Smooth muscle cell (in vitro differentiated cells): ENCODE measurements at regions not wholly inside any gene's neighbourhood (a gene's known extent, or its start where the extent isn't known, plus 50 kb on each side); places are given as distances from the start of the nearest gene placed in this dataset.

Experiments
- DNase-seq: peaks from one replicate; lab custom pipeline; 2025; ENCODE audit not compliant: unreplicated experiment; lab: John Stamatoyannopoulos, UW
- H2AFZ ChIP-seq: fragments of 200-600 bp; sonication (generic); 2 replicates; pipeline ENCODE4 v1.6.0; 2016; ENCODE audit warnings: antibody characterized with exemption, low read depth, mild to moderate bottlenecking
- H3F3A ChIP-seq: fragments of 200-600 bp; sonication (generic); 2 replicates; pipeline ENCODE4 v1.6.0; 2017; ENCODE audit warnings: antibody characterized with exemption, low read depth
- H3K27ac ChIP-seq: fragments of 200-600 bp; sonication (generic); 2 replicates; pipeline ENCODE4 v1.5.1; 2016; ENCODE audit warnings: low read depth, mild to moderate bottlenecking
- H3K27me3 ChIP-seq: fragments of 200-600 bp; sonication (generic); 2 replicates; pipeline ENCODE4 v1.6.1; 2016; ENCODE audit warnings: low read depth, mild to moderate bottlenecking
- H3K36me3 ChIP-seq: fragments of 200-600 bp; sonication (generic); 2 replicates; pipeline ENCODE4 v1.5.1; 2016; ENCODE audit warnings: low read depth
- H3K4me1 ChIP-seq: fragments of 200-600 bp; sonication (generic); 2 replicates; pipeline ENCODE4 v1.5.1; 2016; ENCODE audit warnings: low read depth
- H3K4me2 ChIP-seq: fragments of 200-600 bp; sonication (generic); 2 replicates; pipeline ENCODE4 v1.6.0; 2016; ENCODE audit warnings: mild to moderate bottlenecking
- H3K4me3 ChIP-seq: fragments of 200-600 bp; sonication (generic); 2 replicates; pipeline ENCODE4 v1.5.1; 2016; ENCODE audit warnings: mild to moderate bottlenecking
- H3K79me2 ChIP-seq: fragments of 200-600 bp; sonication (generic); 2 replicates; pipeline ENCODE4 v1.6.0; 2016; ENCODE audit warnings: low read depth, mild to moderate bottlenecking
- H3K9ac ChIP-seq: fragments of 200-600 bp; sonication (generic); 2 replicates; pipeline ENCODE4 v1.6.0; 2016; ENCODE audit warnings: low read depth
- H3K9me3 ChIP-seq: fragments of 200-600 bp; sonication (generic); replicated peaks from 2 replicates; pipeline ENCODE4 v1.5.1; 2016; ENCODE audit warnings: low read depth
- H4K20me1 ChIP-seq: fragments of 200-600 bp; sonication (generic); 2 replicates; pipeline ENCODE4 v1.6.0; 2016; ENCODE audit warnings: low read depth
- CTCF ChIP-seq: fragments of 200-600 bp; sonication (generic); IDR thresholded peaks from 2 replicates; pipeline ENCODE4 v1.5.1; 2017; ENCODE audit warnings: borderline replicate concordance, mild to moderate bottlenecking, antibody characterized with exemption; ENCODE audit not compliant: insufficient read depth, poor library complexity, severe bottlenecking
- WGBS: methylation state at CpG from one replicate; pipeline ENCODE4 v1.1.7; 2016; ENCODE audit warnings: low lambda C conversion rate; 5-methylcytosine and 5-hydroxymethylcytosine counted together

DNA sequence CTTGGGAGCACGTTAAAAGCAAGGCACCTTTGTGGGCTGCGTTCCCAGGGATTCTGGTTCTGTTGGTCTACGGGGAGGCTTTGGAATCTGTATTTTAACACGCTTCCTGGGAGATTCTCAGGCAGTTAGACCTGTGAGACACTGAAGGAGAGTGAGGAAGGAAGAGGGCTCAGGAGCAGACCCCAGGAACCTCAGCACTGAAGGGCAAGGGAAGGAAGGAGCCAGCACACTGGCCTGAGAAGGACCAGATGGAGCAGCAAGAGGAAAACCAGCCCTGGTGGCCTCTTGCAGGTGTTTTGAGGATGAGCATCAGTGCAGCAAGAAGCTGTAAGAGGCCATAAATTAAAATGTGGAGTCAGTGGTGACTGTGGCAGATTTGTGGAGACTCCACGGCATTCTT lies 146.7 kb downstream of the RPLP1 start:
- peaks cover 11% of the 10 kb centered on the region for H3K27me3 ChIP-seq
- TF ChIP-seq CTCF, result no peak

GRCh38 chr15:69600556-69601085 lies 148.0 kb downstream of the RPLP1 start:
- Histone ChIP-seq H3K4me3 (no peak overlapping the region), H3K36me3 (no peaks in the 10 kb centered on the region), H3F3A (no peaks in the 10 kb centered on the region), H3K9ac (no peak overlapping the region), H3K27ac (no peak overlapping the region), H3K4me2 (no peak overlapping the region), H3K79me2 (no peaks in the 10 kb centered on the region), H3K9me3 (no peaks in the 10 kb centered on the region), H3K27me3 (peaks cover 11% of the 10 kb centered on the region), H4K20me1 (no peaks in the 10 kb centered on the region), H2AFZ (no peak overlapping the region), H3K4me1 (no peaks in the 10 kb centered on the region)
- no peak for TF ChIP-seq CTCF
- DNase-seq, result no peak
- WGBS, result 91% methylated on average over 3 of the region's 3 CpGs

More for the DNA sequence above, 146.7 kb downstream of the RPLP1 start:
- Histone ChIP-seq H2AFZ (no peak overlapping the region), H3K4me3 (no peak overlapping the region), H3K9ac (no peak overlapping the region), H3K36me3 (no peaks in the 10 kb centered on the region), H3K27ac (no peak overlapping the region), H3K4me1 (no peaks in the 10 kb centered on the region), H3K9me3 (no peaks in the 10 kb centered on the region), H3K4me2 (no peak overlapping the region), H4K20me1 (no peaks in the 10 kb centered on the region), H3F3A (no peaks in the 10 kb centered on the region), H3K79me2 (no peaks in the 10 kb centered on the region)
- DNase-seq, result no peak
- 84% methylated on average over 5 of the region's 5 CpGs for WGBS

DNA sequence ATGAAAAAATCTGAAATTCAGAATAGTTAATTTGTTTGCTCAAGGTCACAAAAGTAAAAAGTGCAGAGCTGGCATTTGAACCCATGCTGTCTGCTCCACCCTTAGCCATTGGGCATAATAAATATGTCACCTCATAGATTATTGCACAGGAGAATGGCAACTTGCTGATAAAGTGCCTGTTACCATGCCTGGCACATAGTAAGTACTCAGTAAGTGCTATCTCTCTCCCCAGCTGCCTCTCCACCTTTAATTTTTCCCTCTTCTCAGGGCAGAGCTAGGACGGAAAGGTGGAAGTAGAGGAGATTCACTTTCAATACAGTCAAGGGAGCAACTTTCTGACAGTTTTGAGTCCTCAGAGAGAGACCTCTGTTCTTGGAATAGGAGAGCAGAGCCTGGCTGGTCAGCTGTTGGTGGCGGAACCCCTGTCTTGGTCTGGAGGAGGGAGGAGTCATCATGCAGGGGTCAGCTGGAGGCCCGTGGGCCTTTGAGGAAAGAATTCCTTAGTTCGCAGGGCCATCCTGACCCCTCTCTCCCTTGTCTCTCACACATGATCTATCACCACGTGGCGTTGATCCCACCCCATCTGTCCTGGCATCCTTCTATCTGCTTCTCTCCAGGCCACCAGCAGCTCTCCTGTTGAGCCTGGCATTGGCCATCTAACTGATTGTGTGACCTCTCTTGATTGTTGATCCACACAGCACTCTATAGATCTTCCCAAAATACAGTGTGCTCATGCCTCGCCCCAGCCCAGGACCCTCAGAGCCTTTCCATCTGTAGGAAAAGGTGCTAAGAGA lies 149.3 kb downstream of the RPLP1 start:
- no peak overlapping the region for H3K9ac ChIP-seq
- no peaks in the 10 kb centered on the region for H3F3A ChIP-seq
- no peaks in the 10 kb centered on the region for H3K79me2 ChIP-seq
- H3K27me3 ChIP-seq, result peaks cover 11% of the 10 kb centered on the region
- TF ChIP-seq CTCF, result no peak
- WGBS, result 92% methylated on average over 7 of the region's 7 CpGs
- H3K4me2 ChIP-seq, result no peak overlapping the region
- DNase-seq, result no peak
- H3K36me3 ChIP-seq, result no peaks in the 10 kb centered on the region
- no peaks in the 10 kb centered on the region for H3K9me3 ChIP-seq
- no peak overlapping the region for H3K27ac ChIP-seq
- H3K4me3 ChIP-seq, result no peak overlapping the region
- H4K20me1 ChIP-seq, result no peaks in the 10 kb centered on the region
- no peak overlapping the region for H2AFZ ChIP-seq
- no peaks in the 10 kb centered on the region for H3K4me1 ChIP-seq

DNA sequence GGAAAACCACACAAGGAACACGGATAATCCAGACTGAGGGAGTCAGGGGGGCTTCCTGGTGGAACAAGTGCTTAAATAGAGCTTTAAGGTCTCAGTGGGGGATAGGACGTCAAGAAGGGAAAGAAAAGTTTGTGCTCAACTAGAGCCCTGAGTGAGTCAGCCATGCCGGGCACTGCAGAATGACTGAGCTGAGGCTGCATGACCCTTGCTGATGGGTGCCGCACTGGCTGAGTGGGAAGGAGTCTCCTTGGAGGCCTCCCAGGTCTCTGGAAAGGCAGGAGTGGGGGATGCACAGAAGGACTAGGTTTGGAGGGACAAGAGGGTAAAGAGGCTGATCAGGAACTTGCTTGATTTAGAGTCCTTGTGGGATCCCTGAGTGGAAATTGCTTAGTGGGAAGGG lies 150.3 kb downstream of the RPLP1 start:
- no peak overlapping the region for H3K4me3 ChIP-seq
- no peaks in the 10 kb centered on the region for H3K36me3 ChIP-seq
- H3K27me3 ChIP-seq, result peaks cover 11% of the 10 kb centered on the region
- H3K9ac ChIP-seq, result no peak overlapping the region
- H3K4me2 ChIP-seq, result no peak overlapping the region
- H3K79me2 ChIP-seq, result no peaks in the 10 kb centered on the region
- H3K9me3 ChIP-seq, result no peaks in the 10 kb centered on the region
- no peaks in the 10 kb centered on the region for H3F3A ChIP-seq
- no peak for DNase-seq
- no peak overlapping the region for H3K27ac ChIP-seq
- H2AFZ ChIP-seq, result no peak overlapping the region
- H4K20me1 ChIP-seq, result no peaks in the 10 kb centered on the region
- WGBS, result 53% methylated on average over 4 of the region's 4 CpGs
- no peak for TF ChIP-seq CTCF
- H3K4me1 ChIP-seq, result no peaks in the 10 kb centered on the region
